ENCODE measurements at regions not wholly inside any gene's neighbourhood (a gene's known extent, or its start where the extent isn't known, plus 50 kb on each side); places are given as distances from the start of the nearest gene placed in this dataset.
A peak's percentile ranks its signal among the peaks of the same experiment; 100 is the strongest.

- no peak for TF ChIP-seq SIN3A (IDR thresholded peaks at IDR 0.05; ENCODE audit: borderline replicate concordance, insufficient read depth, low read depth, low read length)
- 0 out of 2 replicates have a peak, but pooled peaks have one; percentile 29 for TF ChIP-seq POLR2AphosphoS5 (IDR thresholded peaks at IDR 0.05; ENCODE audit: low read depth, low read length)
- TF ChIP-seq TCF7L2 (IDR thresholded peaks at IDR 0.05; ENCODE audit: low read depth, low read length) = peak; percentile 76; the same call in 1 of the 2 replicates
- in situ Hi-C loops (cut with HindIII; ENCODE audit: low pct_unique_long_range_greater_than_20kb, low sequenced_read_pairs) = no loop called here
- peak overlapping the region in 1 of 2 experiments; percentile 37; a peak in 2 of 4 replicates for H3K4me3 ChIP-seq (ENCODE audit: low read depth in 2 of 2, low read length in 2 of 2)
- no peaks in the 10 kb centered on the region; the same call in 1 of the 2 replicates for H3K9me3 ChIP-seq (ENCODE audit: control insufficient read depth, insufficient read depth, low read depth, low read length)
- ATAC-seq = peak; percentile 53
- intact Hi-C loops (cut with micrococcal nuclease; ENCODE audit: unreplicated experiment) = no loop called here
- POLR2A ChIA-PET = interaction anchor here (0.6 to 0.7 kb wide), 4 partner anchors 52 to 348 kb away, joined by 3 to 13 read pairs (median 6); no protein-coding TSS in a partner anchor
- no peak for DNase-seq (ENCODE audit: low read depth, low spot score)
- no TSS peak for BruUV-seq (replicated peaks)
- H3K36me3 ChIP-seq (ENCODE audit: control insufficient read depth, insufficient read depth, low read length) = no peaks in the 10 kb centered on the region
- H3K27me3 ChIP-seq (ENCODE audit: control insufficient read depth, insufficient read depth, low read length) = no peaks in the 10 kb centered on the region
- peak overlapping the region; percentile 91 for H3K27ac ChIP-seq (ENCODE audit: low read length)
- peaks cover 33% of the 10 kb centered on the region for H3K4me1 ChIP-seq (ENCODE audit: control insufficient read depth, insufficient read depth, low read length)
- CTCF ChIA-PET = interaction anchor here (0.7 kb wide), 1 partner anchor 393 kb away, joined by 3 read pairs; no protein-coding TSS in a partner anchor
Measured at GRCh38 chr12:65533177-65533883, 254.8 kb downstream of the MSRB3 start.

GRCh38 chr12:65534238-65534841 is 255.9 kb downstream of the MSRB3 start:
- ChIA-PET POLR2A (interaction anchor here (0.8 kb wide), 1 partner anchor 80 kb away, joined by 5 read pairs; no protein-coding TSS in a partner anchor), CTCF (no interaction called here)
- Histone ChIP-seq H3K36me3 (ENCODE audit: control insufficient read depth, insufficient read depth, low read length) (no peaks in the 10 kb centered on the region), H3K4me3 (ENCODE audit: low read depth in 2 of 2, low read length in 2 of 2) (no peak overlapping the region), H3K27ac (ENCODE audit: low read length) (peak overlapping the region; percentile 91), H3K9me3 (ENCODE audit: control insufficient read depth, insufficient read depth, low read depth, low read length) (peaks cover 9% of the 10 kb centered on the region), H3K4me1 (ENCODE audit: control insufficient read depth, insufficient read depth, low read length) (peaks cover 33% of the 10 kb centered on the region), H3K27me3 (ENCODE audit: control insufficient read depth, insufficient read depth, low read length) (no peaks in the 10 kb centered on the region)
- ATAC-seq (no peak), DNase-seq (ENCODE audit: low read depth, low spot score) (no peak)
- in situ Hi-C loops (cut with HindIII; ENCODE audit: low pct_unique_long_range_greater_than_20kb, low sequenced_read_pairs) (no loop called here), intact Hi-C loops (cut with micrococcal nuclease; ENCODE audit: unreplicated experiment) (no loop called here)
- no TSS peak for BruUV-seq (replicated peaks)
- no peak for TF ChIP-seq TCF7L2 (IDR thresholded peaks at IDR 0.05; ENCODE audit: low read depth, low read length)
- no peak for TF ChIP-seq CTCF (IDR thresholded peaks at IDR 0.05)
- no peak for TF ChIP-seq SIN3A (IDR thresholded peaks at IDR 0.05; ENCODE audit: borderline replicate concordance, insufficient read depth, low read depth, low read length)
- TF ChIP-seq POLR2AphosphoS5 (IDR thresholded peaks at IDR 0.05; ENCODE audit: low read depth, low read length) = no peak

- Histone ChIP-seq H3K27ac (ENCODE audit: low read length) (peak overlapping the region; percentile 91), H3K27me3 (ENCODE audit: control insufficient read depth, insufficient read depth, low read length) (no peaks in the 10 kb centered on the region), H3K36me3 (ENCODE audit: control insufficient read depth, insufficient read depth, low read length) (no peaks in the 10 kb centered on the region), H3K4me3 (ENCODE audit: low read depth in 2 of 2, low read length in 2 of 2) (no peak overlapping the region), H3K4me1 (ENCODE audit: control insufficient read depth, insufficient read depth, low read length) (peaks cover 33% of the 10 kb centered on the region), H3K9me3 (ENCODE audit: control insufficient read depth, insufficient read depth, low read depth, low read length) (peaks cover 25% of the 10 kb centered on the region)
- TF ChIP-seq CTCF (IDR thresholded peaks at IDR 0.05) (no peak), REST (IDR thresholded peaks at IDR 0.05; ENCODE audit: insufficient read depth in 1 of 2, low read depth in 2 of 2, low read length in 1 of 2) (no peak), SIN3A (IDR thresholded peaks at IDR 0.05; ENCODE audit: borderline replicate concordance, insufficient read depth, low read depth, low read length) (no peak), POLR2AphosphoS5 (IDR thresholded peaks at IDR 0.05; ENCODE audit: low read depth, low read length) (no peak), TCF7L2 (IDR thresholded peaks at IDR 0.05; ENCODE audit: low read depth, low read length) (no peak)
- ATAC-seq (no peak), DNase-seq (ENCODE audit: low read depth, low spot score) (no peak)
- ChIA-PET CTCF (no interaction called here), POLR2A (no interaction called here)
- in situ Hi-C loops (cut with HindIII; ENCODE audit: low pct_unique_long_range_greater_than_20kb, low sequenced_read_pairs) (no loop called here), intact Hi-C loops (cut with micrococcal nuclease; ENCODE audit: unreplicated experiment) (no loop called here)
- no TSS peak for BruUV-seq (replicated peaks)
Measured at GRCh38 chr12:65535946-65536345, 257.5 kb downstream of the MSRB3 start.

All from Panc1 (cell line).